ENCODE measurements at regions not wholly inside any gene's neighbourhood (a gene's known extent, or its start where the extent isn't known, plus 50 kb on each side); places are given as distances from the start of the nearest gene placed in this dataset.

DNA sequence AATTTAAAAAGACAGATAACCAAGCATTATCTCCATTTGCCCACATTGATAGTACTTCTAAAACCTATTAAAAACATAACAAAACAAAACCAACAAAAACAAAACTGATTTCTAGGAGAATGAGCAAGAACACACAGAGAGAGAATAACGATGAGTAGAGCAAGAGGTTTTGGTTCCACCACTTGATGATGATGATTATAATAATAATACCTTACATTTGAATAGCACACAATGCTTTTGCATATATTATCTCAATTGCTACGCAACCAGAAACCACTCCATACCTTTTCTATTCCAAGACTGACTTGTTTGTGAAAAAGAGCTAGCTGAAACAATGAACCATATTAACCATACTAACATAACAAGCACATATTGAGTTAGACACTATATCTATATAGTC is 1090.9 kb downstream of the SH3BGRL start:
- Histone ChIP-seq H2AFZ (ENCODE audit: low read depth, low read length, poor library complexity, severe bottlenecking) (no peak overlapping the region), H3K79me2 (ENCODE audit: insufficient read depth, low read length) (no peaks in the 10 kb centered on the region), H3K4me3 (replicated peaks in 1 of 2; ENCODE audit: low read depth in 1 of 2, low read length in 2 of 2) (no peak overlapping the region), H3K4me2 (ENCODE audit: low read length) (no peak overlapping the region), H4K20me1 (ENCODE audit: insufficient read depth) (no peaks in the 10 kb centered on the region), H3K27ac (ENCODE audit: low read depth, low read length) (no peak overlapping the region), H3K9me2 (ENCODE audit: insufficient read depth) (no peaks in the 10 kb centered on the region), H3K36me3 (ENCODE audit: control insufficient read depth in 1 of 2, insufficient read depth in 2 of 2, low read length in 2 of 2) (no peaks in the 10 kb centered on the region), H3K4me1 (ENCODE audit: control insufficient read depth in 1 of 2, insufficient read depth in 2 of 2, low read length in 2 of 2) (no peaks in the 10 kb centered on the region), H3K9me3 (ENCODE audit: control insufficient read depth in 1 of 2, insufficient read depth in 1 of 2, low read depth in 1 of 2, low read length in 2 of 2) (no peaks in the 10 kb centered on the region), H3K27me3 (ENCODE audit: insufficient read depth, low read length) (no peaks in the 10 kb centered on the region), H3K9ac (ENCODE audit: low read length) (no peak overlapping the region)
- ChIA-PET POLR2A (no interaction called here), RAD21 (ENCODE audit: low non-redundant PET in 1 of 2, low total read pairs in 2 of 2, uncharacterized antibody in 2 of 2, unreplicated experiment in 2 of 2) (no interaction called here), CTCF (no interaction called here)
- intact Hi-C loops (cut with micrococcal nuclease): no loop called here
- BruUV-seq (replicated peaks): no TSS peak
- no peak for DNase-seq (ENCODE audit: low read depth, low spot score)
- ATAC-seq: no peak
- no peak for TF ChIP-seq SRF (IDR thresholded peaks at IDR 0.05; ENCODE audit: low read depth)
- no peak for TF ChIP-seq FOSL1 (IDR thresholded peaks at IDR 0.05; ENCODE audit: low read depth)
- TF ChIP-seq, protein P1, sequence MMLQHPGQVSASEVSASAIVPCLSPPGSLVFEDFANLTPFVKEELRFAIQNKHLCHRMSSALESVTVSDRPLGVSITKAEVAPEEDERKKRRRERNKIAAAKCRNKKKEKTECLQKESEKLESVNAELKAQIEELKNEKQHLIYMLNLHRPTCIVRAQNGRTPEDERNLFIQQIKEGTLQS (IDR thresholded peaks at IDR 0.05): no peak
- TF ChIP-seq, protein P2, sequence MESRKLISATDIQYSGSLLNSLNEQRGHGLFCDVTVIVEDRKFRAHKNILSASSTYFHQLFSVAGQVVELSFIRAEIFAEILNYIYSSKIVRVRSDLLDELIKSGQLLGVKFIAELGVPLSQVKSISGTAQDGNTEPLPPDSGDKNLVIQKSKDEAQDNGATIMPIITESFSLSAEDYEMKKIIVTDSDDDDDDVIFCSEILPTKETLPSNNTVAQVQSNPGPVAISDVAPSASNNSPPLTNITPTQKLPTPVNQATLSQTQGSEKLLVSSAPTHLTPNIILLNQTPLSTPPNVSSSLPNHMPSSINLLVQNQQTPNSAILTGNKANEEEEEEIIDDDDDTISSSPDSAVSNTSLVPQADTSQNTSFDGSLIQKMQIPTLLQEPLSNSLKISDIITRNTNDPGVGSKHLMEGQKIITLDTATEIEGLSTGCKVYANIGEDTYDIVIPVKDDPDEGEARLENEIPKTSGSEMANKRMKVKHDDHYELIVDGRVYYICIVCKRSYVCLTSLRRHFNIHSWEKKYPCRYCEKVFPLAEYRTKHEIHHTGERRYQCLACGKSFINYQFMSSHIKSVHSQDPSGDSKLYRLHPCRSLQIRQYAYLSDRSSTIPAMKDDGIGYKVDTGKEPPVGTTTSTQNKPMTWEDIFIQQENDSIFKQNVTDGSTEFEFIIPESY (IDR thresholded peaks at IDR 0.05; ENCODE audit: extremely low read depth, insufficient replicate concordance, low read length): no peak
- TF ChIP-seq, protein P3, sequence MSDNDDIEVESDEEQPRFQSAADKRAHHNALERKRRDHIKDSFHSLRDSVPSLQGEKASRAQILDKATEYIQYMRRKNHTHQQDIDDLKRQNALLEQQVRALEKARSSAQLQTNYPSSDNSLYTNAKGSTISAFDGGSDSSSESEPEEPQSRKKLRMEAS (IDR thresholded peaks at IDR 0.05): no peak
- no peak for TF ChIP-seq JUND (IDR thresholded peaks at IDR 0.05)
- TF ChIP-seq EZH2phosphoT487 (IDR thresholded peaks at IDR 0.05; ENCODE audit: borderline replicate concordance): no peak
- TF ChIP-seq EGR1 (IDR thresholded peaks at IDR 0.05; ENCODE audit: low read depth): no peak
- TF ChIP-seq POLR2AphosphoS5 (IDR thresholded peaks at IDR 0.05; ENCODE audit: low read depth, low read length): no peak
- TF ChIP-seq TCF7L2 (IDR thresholded peaks at IDR 0.05; ENCODE audit: borderline replicate concordance, extremely low read depth, insufficient read depth, insufficient read length): no peak
- no peak for TF ChIP-seq EZH2 (IDR thresholded peaks at IDR 0.05)
